K562 (cell line): ENCODE measurements at regions not wholly inside any gene's neighbourhood (a gene's known extent, or its start where the extent isn't known, plus 50 kb on each side); places are given as distances from the start of the nearest gene placed in this dataset.

Experiments used
- FOSL1 ChIP-seq: fragments of 200-800 bp; sonication (Bioruptor generic); conservative IDR thresholded peaks from 2 replicates; pipeline ENCODE4 v1.6.1; 2016; ENCODE audit warnings: missing genetic modification characterization, missing compliant biosample characterization
- NR1H2 ChIP-seq: sonication (generic); formaldehyde crosslinking; IDR thresholded peaks from 2 replicates; pipeline ENCODE4 v1.4.0; 2020; ENCODE audit warnings: mild to moderate bottlenecking, missing genetic modification reagents
- NRF1 ChIP-seq, 2 experiments: fragments of 450-650 bp; IDR thresholded peaks in 1 of 2; conservative IDR thresholded peaks in 1 of 2; 2 replicates each; pipeline ENCODE4 v1.6.1; 2014; ENCODE audit warnings: mild to moderate bottlenecking in 2 of 2
- PATZ1 ChIP-seq: fragments of 250-450 bp; sonication (Bioruptor Pico); IDR thresholded peaks from 2 replicates; pipeline ENCODE4 v1.5.0; 2020; ENCODE audit warnings: mild to moderate bottlenecking, borderline replicate concordance
- POLR2A ChIP-seq: fragments of 450-650 bp; conservative IDR thresholded peaks from 2 replicates; pipeline ENCODE4 v1.6.1; 2016
- STAT6 ChIP-seq: sonication (generic); formaldehyde crosslinking; IDR thresholded peaks from 2 replicates; pipeline ENCODE4 v1.8.1; 2023; ENCODE audit warnings: mild to moderate bottlenecking, missing genetic modification reagents
- TARDBP ChIP-seq: fragments of 450-650 bp; IDR thresholded peaks from 2 replicates; pipeline ENCODE4 v1.6.1; 2016
- TF ChIP-seq, protein P1 (sequence below), 3 experiments: IDR thresholded peaks in 2 of 3; conservative IDR thresholded peaks in 1 of 3; 2 replicates each; pipeline ENCODE4 v1.5.1; 2011 to 2012; ENCODE audit warnings: low read length in 3 of 3, mild to moderate bottlenecking in 3 of 3, control low read depth in 2 of 3, improper control_type of control experiment in 1 of 3, inconsistent platforms in 1 of 3, low read depth in 1 of 3, mixed read lengths in 1 of 3, moderate library complexity in 1 of 3; ENCODE audit not compliant: insufficient read depth in 2 of 3

DNA sequence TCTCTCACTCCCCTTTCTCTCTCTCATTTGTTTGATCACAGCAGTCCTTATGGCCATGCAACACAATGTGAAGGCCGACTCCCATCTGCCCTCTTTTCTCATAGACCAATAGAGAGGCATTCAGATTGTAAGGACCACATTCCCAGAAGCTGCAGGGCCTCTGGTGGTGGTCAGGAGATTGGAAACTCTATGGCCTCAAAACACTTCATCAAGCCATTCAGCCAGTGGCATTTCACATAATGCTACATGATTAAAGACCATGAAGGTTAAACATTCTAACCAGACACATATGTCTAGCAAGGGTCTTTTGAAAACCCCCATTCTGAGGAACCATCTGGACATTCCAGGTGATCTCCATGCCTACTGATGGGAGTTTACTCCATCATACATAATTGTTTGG, 769.5 kb upstream of the CXADR start:
- TF ChIP-seq NRF1 (conservative IDR thresholded peaks at IDR 0.05 in 1 of 2, IDR thresholded peaks at IDR 0.05 in 1 of 2) (no peak), POLR2A (no peak), STAT6 (CRISPR knock-in tag) (no peak), PATZ1 (CRISPR knock-in tag) (no peak), FOSL1 (no peak), TARDBP (no peak), NR1H2 (CRISPR knock-in tag) (no peak)
- TF ChIP-seq, protein P1, sequence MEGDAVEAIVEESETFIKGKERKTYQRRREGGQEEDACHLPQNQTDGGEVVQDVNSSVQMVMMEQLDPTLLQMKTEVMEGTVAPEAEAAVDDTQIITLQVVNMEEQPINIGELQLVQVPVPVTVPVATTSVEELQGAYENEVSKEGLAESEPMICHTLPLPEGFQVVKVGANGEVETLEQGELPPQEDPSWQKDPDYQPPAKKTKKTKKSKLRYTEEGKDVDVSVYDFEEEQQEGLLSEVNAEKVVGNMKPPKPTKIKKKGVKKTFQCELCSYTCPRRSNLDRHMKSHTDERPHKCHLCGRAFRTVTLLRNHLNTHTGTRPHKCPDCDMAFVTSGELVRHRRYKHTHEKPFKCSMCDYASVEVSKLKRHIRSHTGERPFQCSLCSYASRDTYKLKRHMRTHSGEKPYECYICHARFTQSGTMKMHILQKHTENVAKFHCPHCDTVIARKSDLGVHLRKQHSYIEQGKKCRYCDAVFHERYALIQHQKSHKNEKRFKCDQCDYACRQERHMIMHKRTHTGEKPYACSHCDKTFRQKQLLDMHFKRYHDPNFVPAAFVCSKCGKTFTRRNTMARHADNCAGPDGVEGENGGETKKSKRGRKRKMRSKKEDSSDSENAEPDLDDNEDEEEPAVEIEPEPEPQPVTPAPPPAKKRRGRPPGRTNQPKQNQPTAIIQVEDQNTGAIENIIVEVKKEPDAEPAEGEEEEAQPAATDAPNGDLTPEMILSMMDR (IDR thresholded peaks at IDR 0.05 in 2 of 3, conservative IDR thresholded peaks at IDR 0.05 in 1 of 3; ENCODE audit: insufficient read depth in 2 of 3, low read depth in 1 of 3, low read length in 3 of 3): no peak
